Testis (tissue), 2 donors: ENCODE measurements at regions not wholly inside any gene's neighbourhood (a gene's known extent, or its start where the extent isn't known, plus 50 kb on each side); places are given as distances from the start of the nearest gene placed in this dataset.

Experiments
- POLR2A ChIP-seq: fragments of 450-650 bp; IDR thresholded peaks from one replicate; pipeline ENCODE4 v1.6.1; 2017; ENCODE audit warnings: antibody characterized with exemption, mild to moderate bottlenecking, moderate library complexity
- TF ChIP-seq, protein P1 (sequence below), 3 experiments: fragments of 450-650 bp in 2 of 3; fragments of 200-600 bp in 1 of 3; sonication (generic) in 1 of 3; IDR thresholded peaks; one replicate each; pipeline ENCODE4 v1.5.1; 2016 to 2019; ENCODE audit warnings: antibody characterized with exemption in 3 of 3, mild to moderate bottlenecking in 2 of 3, moderate library complexity in 1 of 3

DNA sequence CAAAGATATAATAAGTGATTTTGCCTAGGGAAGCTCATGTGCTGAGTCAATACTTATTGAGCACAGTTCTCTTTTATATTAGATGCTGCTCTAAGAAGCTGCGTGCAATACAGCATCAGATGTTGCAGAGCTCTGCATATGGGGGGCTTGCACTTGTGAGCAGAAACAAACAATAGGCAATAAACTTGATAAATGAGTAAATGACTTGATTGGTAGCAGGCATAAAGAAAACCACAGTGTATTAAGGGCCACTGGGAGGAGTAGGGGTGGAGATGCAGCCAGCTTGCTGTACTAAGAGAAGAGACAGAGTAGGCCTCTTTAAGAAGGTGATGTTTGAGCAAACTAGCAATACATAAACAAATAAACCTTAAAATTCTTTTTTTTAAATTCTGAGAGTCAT, 598.5 kb upstream of the ADAMTS5 start:
- TF ChIP-seq, protein P1, sequence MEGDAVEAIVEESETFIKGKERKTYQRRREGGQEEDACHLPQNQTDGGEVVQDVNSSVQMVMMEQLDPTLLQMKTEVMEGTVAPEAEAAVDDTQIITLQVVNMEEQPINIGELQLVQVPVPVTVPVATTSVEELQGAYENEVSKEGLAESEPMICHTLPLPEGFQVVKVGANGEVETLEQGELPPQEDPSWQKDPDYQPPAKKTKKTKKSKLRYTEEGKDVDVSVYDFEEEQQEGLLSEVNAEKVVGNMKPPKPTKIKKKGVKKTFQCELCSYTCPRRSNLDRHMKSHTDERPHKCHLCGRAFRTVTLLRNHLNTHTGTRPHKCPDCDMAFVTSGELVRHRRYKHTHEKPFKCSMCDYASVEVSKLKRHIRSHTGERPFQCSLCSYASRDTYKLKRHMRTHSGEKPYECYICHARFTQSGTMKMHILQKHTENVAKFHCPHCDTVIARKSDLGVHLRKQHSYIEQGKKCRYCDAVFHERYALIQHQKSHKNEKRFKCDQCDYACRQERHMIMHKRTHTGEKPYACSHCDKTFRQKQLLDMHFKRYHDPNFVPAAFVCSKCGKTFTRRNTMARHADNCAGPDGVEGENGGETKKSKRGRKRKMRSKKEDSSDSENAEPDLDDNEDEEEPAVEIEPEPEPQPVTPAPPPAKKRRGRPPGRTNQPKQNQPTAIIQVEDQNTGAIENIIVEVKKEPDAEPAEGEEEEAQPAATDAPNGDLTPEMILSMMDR (IDR thresholded peaks at IDR 0.05): no peak
- no peak for TF ChIP-seq POLR2A
